ENCODE measurements at regions not wholly inside any gene's neighbourhood (a gene's known extent, or its start where the extent isn't known, plus 50 kb on each side); places are given as distances from the start of the nearest gene placed in this dataset.

DNA sequence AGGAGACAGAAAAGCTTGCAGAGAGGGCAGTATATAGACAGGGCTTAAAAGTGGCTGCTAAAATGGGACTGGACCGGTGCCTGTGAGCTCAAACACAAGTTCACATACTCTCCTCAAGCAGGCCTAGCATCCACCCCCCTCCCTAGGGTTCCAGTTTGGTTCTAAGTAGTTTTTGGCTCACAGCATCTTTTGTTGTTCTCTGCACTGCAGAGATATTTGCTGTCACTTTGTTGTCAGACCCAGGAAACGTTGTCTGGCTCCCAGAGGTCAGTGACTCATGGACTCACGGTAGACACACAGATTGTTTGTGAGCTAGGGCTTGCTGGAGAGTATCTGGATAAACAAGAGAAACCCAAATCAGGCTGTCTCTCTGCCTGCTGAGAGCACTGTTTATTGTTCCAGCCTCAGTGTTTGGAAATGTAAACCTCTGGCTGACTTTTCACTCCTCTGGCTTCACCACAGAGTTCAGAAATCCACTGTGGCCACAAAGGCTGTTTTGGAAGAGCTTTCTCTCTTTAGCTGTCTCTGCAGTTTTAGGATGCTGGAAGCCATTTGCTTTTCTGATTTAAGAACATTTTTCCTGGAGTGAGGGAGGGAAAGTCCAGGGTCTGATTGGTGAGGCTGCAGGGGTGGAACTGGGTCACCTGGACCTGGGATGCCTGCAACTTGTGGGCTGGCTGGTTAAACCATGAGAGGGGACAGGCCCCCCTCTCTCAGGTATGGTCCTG lies 303.7 kb upstream of the PLET1 start:
- DNase-seq (ENCODE audit: insufficient read length, low spot score) (no peak), FAIRE-seq (no peak)
- TF ChIP-seq, protein P1, sequence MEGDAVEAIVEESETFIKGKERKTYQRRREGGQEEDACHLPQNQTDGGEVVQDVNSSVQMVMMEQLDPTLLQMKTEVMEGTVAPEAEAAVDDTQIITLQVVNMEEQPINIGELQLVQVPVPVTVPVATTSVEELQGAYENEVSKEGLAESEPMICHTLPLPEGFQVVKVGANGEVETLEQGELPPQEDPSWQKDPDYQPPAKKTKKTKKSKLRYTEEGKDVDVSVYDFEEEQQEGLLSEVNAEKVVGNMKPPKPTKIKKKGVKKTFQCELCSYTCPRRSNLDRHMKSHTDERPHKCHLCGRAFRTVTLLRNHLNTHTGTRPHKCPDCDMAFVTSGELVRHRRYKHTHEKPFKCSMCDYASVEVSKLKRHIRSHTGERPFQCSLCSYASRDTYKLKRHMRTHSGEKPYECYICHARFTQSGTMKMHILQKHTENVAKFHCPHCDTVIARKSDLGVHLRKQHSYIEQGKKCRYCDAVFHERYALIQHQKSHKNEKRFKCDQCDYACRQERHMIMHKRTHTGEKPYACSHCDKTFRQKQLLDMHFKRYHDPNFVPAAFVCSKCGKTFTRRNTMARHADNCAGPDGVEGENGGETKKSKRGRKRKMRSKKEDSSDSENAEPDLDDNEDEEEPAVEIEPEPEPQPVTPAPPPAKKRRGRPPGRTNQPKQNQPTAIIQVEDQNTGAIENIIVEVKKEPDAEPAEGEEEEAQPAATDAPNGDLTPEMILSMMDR (IDR thresholded peaks at IDR 0.05; ENCODE audit: insufficient read depth, missing control alignments), result no peak

DNA sequence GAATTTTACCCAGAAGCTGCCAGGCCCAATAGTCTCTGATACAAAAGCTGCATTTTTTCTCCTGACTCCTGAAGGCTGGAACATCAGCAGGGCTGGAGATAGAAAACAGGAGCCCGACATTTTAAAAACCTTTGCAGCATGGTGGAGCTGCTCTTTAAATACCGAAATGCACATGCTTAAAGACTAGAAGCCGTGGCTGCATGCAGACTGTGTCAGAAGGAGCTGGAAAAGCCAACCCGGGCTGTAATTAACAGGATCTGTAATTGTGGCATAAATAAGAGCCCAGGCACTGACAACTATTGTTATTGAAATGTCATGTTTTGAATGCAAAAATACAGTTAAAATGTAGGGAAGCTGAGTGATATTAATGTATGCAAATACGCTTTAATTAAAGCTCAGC lies 304.9 kb upstream of the PLET1 start:
- FAIRE-seq (no peak), DNase-seq (ENCODE audit: insufficient read length, low spot score) (no peak)
- TF ChIP-seq, protein P1 (IDR thresholded peaks at IDR 0.05; ENCODE audit: insufficient read depth, missing control alignments), result no peak

DNA sequence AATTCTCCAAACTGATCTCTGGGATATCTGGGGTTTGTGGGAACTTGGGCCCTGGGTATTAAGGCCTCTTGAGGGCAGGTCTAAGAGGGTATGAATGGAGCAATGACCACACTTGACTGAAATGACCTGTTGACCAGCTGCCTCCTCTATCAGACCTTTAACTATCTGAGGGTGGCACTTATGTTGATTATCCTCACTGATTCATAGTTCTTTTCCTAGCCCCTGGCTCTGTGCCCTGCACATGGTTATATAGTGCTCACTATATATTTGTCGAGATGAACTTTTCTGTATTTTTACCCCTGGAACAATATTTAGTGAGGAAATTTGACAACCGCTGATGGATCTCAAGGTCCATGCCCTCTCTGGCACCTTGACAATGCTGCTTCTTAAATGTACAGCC lies 305.5 kb upstream of the PLET1 start:
- FAIRE-seq (no peak), DNase-seq (ENCODE audit: insufficient read length, low spot score) (no peak)
- TF ChIP-seq, protein P1 (IDR thresholded peaks at IDR 0.05; ENCODE audit: insufficient read depth, missing control alignments), result no peak

DNA sequence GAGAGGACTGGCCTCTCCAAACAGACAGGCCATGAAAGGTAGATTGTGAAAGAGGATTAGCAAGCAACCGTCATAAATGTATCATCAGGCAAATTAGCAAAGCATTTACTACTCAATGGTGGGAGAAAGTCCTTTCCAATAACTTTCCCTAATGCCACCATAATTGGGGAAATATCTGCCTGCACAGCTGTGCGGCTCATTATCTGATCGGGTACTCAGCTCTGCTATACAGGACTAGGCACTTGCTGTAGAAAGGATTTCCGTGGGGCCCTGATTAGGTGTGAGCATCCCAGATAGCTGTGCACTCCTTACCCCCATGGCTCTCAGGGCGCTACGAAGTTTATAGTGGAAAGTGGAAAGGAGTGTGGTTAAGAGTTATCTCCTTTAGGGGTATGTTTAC lies 309.7 kb upstream of the PLET1 start:
- TF ChIP-seq, protein P1 (IDR thresholded peaks at IDR 0.05; ENCODE audit: insufficient read depth, missing control alignments), result no peak
- DNase-seq (ENCODE audit: insufficient read length, low spot score), result peak; percentile 40
- peak; percentile 66 for FAIRE-seq

DNA sequence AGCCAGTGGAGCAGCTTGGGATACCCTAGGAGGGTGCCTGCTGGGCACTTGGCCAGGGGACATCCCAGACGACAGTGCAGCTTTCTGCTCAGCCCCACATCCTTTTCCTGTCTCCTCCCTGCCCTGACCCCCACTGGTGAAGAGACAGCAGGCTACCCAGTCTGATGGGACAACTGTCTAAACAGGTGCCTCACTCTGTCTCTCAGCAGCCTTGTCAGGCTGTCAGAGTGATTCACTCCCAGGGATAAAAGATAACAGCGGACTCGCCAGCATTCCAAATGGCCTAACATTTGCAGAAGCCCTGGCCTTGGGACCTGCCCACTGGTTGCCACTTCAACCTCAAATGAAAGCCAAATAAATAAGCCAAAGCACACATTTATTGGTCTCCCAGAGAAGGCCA lies 318.6 kb upstream of the PLET1 start:
- DNase-seq (ENCODE audit: insufficient read length, low spot score) (no peak), FAIRE-seq (no peak)
- TF ChIP-seq, protein P1 (IDR thresholded peaks at IDR 0.05; ENCODE audit: insufficient read depth, missing control alignments), result no peak

DNA sequence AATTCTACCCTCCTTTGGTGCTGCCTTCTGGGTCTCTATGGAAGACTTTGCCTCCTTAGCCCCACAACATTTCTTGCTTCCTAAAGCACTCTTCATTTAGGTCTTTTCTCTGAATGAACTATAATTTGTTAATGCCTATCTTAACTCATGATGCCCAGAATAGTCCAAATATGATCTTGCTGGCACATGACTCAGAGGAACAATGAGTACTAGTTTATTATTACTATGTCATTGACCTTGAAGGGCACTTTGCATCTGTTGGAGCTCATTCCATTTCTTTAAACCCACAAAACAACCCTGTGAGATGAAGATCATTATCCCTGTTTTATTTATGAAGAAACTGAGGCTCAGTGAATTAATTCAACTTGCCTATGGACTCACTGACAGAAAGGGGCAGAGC lies 320.2 kb upstream of the PLET1 start:
- no peak for FAIRE-seq
- TF ChIP-seq, protein P1 (IDR thresholded peaks at IDR 0.05; ENCODE audit: insufficient read depth, missing control alignments), result no peak
- no peak for DNase-seq (ENCODE audit: insufficient read length, low spot score)

DNA sequence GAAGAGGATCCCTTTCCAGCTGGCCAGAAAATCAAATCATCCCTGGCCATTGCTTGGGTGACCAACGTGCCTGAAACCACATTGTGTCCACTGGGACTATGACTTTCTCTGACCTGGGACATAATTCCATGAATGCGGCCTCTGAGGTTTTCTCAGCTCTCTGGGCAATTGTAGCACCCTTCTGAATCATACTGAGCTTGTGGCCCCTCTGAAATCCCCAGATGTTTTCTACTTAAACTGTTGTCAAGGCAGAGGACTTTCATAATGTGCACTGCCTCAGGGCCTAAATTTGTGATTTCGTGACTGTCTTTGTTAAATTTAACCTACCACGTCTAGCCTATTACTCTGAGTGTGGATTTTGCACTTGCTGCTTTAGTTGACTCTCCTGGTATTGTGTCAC lies 321.1 kb upstream of the PLET1 start:
- TF ChIP-seq, protein P1 (IDR thresholded peaks at IDR 0.05; ENCODE audit: insufficient read depth, missing control alignments), result no peak
- FAIRE-seq (no peak), DNase-seq (ENCODE audit: insufficient read length, low spot score) (no peak)

All from D721Med (cell line).